ENCODE measurements at regions not wholly inside any gene's neighbourhood (a gene's known extent, or its start where the extent isn't known, plus 50 kb on each side); places are given as distances from the start of the nearest gene placed in this dataset.

DNA sequence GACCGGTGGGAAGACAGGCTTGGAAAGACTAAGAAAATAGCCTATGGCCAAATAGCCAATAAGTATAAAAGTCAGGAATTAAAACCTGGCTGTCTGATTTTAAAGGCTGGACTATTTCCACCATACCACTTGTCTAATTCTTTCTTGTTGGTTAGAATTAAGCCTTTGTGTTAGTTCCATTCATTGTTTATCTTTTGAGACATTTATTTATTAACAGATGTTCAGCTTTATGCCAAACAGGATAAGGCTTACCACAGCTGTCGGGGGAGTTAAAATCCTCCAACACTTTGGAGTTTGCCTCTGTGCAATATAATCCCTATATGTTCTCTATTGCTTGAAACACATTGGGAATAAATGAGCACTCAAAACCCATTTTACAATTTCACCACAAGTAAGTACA lies 208.3 kb downstream of the TMEM200A start:
- Histone ChIP-seq H3K4me3 (no peak overlapping the region), H3K9me3 (no peaks in the 10 kb centered on the region), H3K36me3 (ENCODE audit: low read depth) (no peaks in the 10 kb centered on the region), H3K4me1 (ENCODE audit: low read depth) (no peaks in the 10 kb centered on the region)
- TF ChIP-seq, protein P1, sequence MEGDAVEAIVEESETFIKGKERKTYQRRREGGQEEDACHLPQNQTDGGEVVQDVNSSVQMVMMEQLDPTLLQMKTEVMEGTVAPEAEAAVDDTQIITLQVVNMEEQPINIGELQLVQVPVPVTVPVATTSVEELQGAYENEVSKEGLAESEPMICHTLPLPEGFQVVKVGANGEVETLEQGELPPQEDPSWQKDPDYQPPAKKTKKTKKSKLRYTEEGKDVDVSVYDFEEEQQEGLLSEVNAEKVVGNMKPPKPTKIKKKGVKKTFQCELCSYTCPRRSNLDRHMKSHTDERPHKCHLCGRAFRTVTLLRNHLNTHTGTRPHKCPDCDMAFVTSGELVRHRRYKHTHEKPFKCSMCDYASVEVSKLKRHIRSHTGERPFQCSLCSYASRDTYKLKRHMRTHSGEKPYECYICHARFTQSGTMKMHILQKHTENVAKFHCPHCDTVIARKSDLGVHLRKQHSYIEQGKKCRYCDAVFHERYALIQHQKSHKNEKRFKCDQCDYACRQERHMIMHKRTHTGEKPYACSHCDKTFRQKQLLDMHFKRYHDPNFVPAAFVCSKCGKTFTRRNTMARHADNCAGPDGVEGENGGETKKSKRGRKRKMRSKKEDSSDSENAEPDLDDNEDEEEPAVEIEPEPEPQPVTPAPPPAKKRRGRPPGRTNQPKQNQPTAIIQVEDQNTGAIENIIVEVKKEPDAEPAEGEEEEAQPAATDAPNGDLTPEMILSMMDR (IDR thresholded peaks at IDR 0.05): no peak
- no peak for DNase-seq
- intact Hi-C loops (cut with DNase I, micrococcal nuclease): no loop called here
- ATAC-seq: no peak

DNA sequence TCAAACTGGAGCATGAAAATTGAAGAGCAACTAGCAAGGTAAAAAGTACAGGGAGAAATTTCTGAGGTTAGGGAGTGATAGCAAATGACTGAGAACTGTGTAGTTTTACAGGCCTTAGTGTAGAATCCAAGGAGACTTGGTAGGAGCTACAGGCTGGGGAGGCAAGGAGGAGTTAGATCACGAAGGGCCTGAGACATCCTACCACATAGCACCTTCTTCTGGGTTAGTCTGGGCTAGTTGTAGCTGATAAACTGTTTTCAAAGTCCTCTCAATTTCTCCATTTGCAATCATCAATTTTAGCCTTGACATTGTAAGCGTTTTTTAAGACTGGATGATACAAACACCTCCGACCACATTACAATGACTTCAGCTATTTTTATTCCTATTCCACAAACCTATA lies 209.7 kb downstream of the TMEM200A start:
- Histone ChIP-seq H3K36me3 (ENCODE audit: low read depth) (no peaks in the 10 kb centered on the region), H3K9me3 (no peaks in the 10 kb centered on the region), H3K4me3 (no peak overlapping the region), H3K4me1 (ENCODE audit: low read depth) (no peaks in the 10 kb centered on the region)
- DNase-seq (no peak), ATAC-seq (peak; percentile 16)
- TF ChIP-seq, protein P1 (IDR thresholded peaks at IDR 0.05): no peak
- intact Hi-C loops (cut with DNase I, micrococcal nuclease): no loop called here

DNA sequence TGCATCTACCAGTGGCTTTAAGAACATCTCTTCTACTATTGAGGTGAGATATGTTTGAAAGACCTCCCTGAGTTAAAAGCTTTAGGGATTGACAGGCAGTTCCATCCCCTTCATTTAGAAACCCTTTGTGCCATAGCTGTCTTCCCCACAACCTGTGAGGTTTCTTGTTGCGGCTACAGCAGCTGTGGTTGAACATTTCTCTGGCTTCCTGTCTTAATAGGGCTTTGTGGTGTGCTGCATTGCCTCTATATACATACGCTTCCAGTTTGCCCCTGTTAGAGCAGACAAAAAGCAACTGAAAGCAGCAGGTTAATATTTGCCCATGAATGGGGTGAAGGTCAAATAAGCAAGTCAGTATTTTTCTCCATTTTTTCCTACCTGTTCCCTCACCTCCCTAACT lies 210.2 kb downstream of the TMEM200A start:
- H3K9me3 ChIP-seq: no peaks in the 10 kb centered on the region
- DNase-seq: peak in 2 of 3 donors; percentile 19 to 38
- ATAC-seq: peak; percentile 81
- H3K4me1 ChIP-seq (ENCODE audit: low read depth): no peaks in the 10 kb centered on the region
- TF ChIP-seq, protein P1 (IDR thresholded peaks at IDR 0.05): no peak
- H3K36me3 ChIP-seq (ENCODE audit: low read depth): no peaks in the 10 kb centered on the region
- intact Hi-C loops (cut with DNase I, micrococcal nuclease): no loop called here
- no peak overlapping the region for H3K4me3 ChIP-seq

DNA sequence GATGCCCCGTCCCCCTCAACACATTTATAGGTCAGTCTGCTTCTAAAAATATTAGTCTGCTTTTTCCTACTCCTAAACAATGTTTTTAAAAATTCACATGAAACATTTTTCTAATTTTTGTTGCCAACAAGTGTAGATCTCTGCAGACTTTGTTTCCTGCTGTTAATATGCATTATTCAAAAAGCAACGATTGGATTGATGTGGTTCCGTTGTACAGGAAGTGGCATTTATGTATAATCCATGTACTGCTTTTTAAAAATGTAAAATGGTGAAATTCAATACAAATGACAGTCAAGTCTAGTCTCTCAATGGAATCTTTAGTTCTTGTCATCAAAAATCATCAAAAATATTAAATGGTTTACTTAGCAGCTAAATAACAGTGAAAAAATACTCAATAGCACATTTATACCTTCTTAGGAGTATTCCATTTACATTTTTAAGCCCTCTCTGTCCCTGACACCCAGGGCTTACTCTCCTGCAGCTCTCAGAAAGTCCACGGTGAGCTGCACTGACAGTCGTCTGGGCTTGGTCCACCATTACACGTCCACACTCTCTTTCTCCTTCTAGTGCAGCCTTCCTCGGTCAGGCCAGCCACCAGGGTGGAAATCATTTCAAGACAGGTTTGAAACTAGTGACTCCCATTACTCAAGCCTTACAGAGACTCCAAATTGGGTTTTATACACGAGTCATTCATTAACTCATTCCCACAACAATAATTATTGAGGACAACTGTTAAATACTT lies 211.5 kb downstream of the TMEM200A start:
- H3K4me1 ChIP-seq (ENCODE audit: low read depth): no peaks in the 10 kb centered on the region
- DNase-seq (peak in 1 of 3 donors; percentile 21), ATAC-seq (peak; percentile 22)
- no peak overlapping the region for H3K4me3 ChIP-seq
- TF ChIP-seq, protein P1 (IDR thresholded peaks at IDR 0.05): no peak
- intact Hi-C loops (cut with DNase I, micrococcal nuclease): no loop called here
- no peaks in the 10 kb centered on the region for H3K9me3 ChIP-seq
- no peaks in the 10 kb centered on the region for H3K36me3 ChIP-seq (ENCODE audit: low read depth)

DNA sequence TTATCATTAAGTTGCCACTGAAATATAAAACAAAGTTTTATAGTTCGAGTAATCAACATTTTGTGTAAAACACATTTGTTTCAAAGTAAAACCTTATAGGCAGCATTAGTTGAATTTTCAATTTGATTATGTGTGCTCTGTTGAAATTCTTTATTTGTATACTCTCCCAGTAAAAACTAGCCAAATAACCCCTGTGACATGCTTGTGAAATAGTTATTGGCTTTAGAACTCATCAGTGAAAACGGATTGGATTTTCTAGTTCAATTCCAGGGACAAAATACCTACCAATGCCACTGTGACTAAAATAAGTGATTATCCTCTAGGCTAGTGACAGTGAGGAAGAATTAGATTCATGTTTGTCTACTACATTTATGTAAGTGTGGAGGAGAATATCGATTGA lies 212.9 kb downstream of the TMEM200A start:
- no peaks in the 10 kb centered on the region for H3K36me3 ChIP-seq (ENCODE audit: low read depth)
- H3K4me3 ChIP-seq: no peak overlapping the region
- ATAC-seq: no peak
- H3K4me1 ChIP-seq (ENCODE audit: low read depth): no peaks in the 10 kb centered on the region
- no peak for DNase-seq
- TF ChIP-seq, protein P1 (IDR thresholded peaks at IDR 0.05): no peak
- H3K9me3 ChIP-seq: no peaks in the 10 kb centered on the region
- intact Hi-C loops (cut with DNase I, micrococcal nuclease): no loop called here

Data from mucosa of descending colon (tissue), 3 donors.